SK-N-SH treated with all-trans-retinoic acid at 6 μM for 48 hours (cell line): ENCODE measurements at regions not wholly inside any gene's neighbourhood (a gene's known extent, or its start where the extent isn't known, plus 50 kb on each side); places are given as distances from the start of the nearest gene placed in this dataset.

Experiments
- ARNTL ChIP-seq: fragments of 450-650 bp; formaldehyde crosslinking; IDR thresholded peaks from 2 replicates; pipeline ENCODE4 v1.5.0; 2020; ENCODE audit warnings: low read depth, mild to moderate bottlenecking, moderate library complexity, borderline replicate concordance
- BACH2 ChIP-seq: fragments of 250-450 bp; sonication (Bioruptor Pico); IDR thresholded peaks from 2 replicates; pipeline ENCODE4 v1.9.0; 2021; ENCODE audit warnings: mild to moderate bottlenecking, borderline replicate concordance
- ESRRG ChIP-seq: fragments of 250-450 bp; sonication (Bioruptor Pico); IDR thresholded peaks from 2 replicates; pipeline ENCODE4 v1.6.1; 2021; ENCODE audit warnings: mild to moderate bottlenecking
- TCF4 ChIP-seq: fragments of 250-450 bp; sonication (Bioruptor Pico); IDR thresholded peaks from 2 replicates; pipeline ENCODE4 v1.8.0; 2021; ENCODE audit warnings: mild to moderate bottlenecking, moderate library complexity, borderline replicate concordance
- ZFP3 ChIP-seq: fragments of 250-450 bp; sonication (Bioruptor Pico); IDR thresholded peaks from 2 replicates; pipeline ENCODE4 v1.5.0; 2020; ENCODE audit warnings: mild to moderate bottlenecking, moderate library complexity
- ZNF70 ChIP-seq: fragments of 450-650 bp; formaldehyde crosslinking; IDR thresholded peaks from 2 replicates; pipeline ENCODE4 v1.5.0; 2020; ENCODE audit warnings: mild to moderate bottlenecking, moderate library complexity

- TF ChIP-seq ARNTL (CRISPR knock-in tag): no peak
- TF ChIP-seq TCF4 (CRISPR knock-in tag): no peak
- no peak for TF ChIP-seq ZNF70 (CRISPR knock-in tag)
- TF ChIP-seq ZFP3 (CRISPR knock-in tag): no peak
- no peak for TF ChIP-seq BACH2
- TF ChIP-seq ESRRG (CRISPR knock-in tag): no peak
Measured at GRCh38 chr9:85172001-85172978, 502.8 kb downstream of the NTRK2 start.
